ENCODE measurements at regions not wholly inside any gene's neighbourhood (a gene's known extent, or its start where the extent isn't known, plus 50 kb on each side); places are given as distances from the start of the nearest gene placed in this dataset.

- Histone ChIP-seq H3K36me3 (ENCODE audit: control insufficient read depth, insufficient read depth, low read length) (no peaks in the 10 kb centered on the region), H3K27me3 (replicated peaks; ENCODE audit: control insufficient read depth, insufficient read depth, low read length) (no peaks in the 10 kb centered on the region), H3K4me3 (replicated peaks; ENCODE audit: low read depth, low read length) (no peak overlapping the region)
- DNase-seq (ENCODE audit: extremely low read depth, insufficient read length): no peak
- TF ChIP-seq CTCF (IDR thresholded peaks at IDR 0.05; ENCODE audit: insufficient read depth, low read length, poor library complexity, severe bottlenecking): no peak
These were observed 1239.1 kb downstream of the CDH12 start for GRCh38 chr5:21613971-21614488.

DNA sequence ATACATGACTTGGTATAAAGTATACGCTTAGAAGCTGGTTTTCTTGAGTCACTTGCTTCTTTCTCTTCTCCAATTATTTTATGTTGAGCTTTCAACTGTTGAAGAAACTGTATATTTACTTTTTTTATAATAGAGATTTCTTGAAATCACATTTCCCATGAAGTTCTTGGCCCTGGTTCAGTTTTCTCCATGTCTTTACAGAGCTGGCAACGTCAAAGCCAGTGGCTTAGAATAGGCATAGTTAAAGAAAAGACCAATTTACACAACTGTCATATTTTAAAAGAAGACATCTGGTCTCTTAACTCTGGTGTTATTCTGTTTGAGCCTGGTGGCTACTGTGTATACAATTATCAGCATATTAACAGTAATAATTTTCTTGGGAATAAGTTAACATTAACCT lies 1249.3 kb downstream of the CDH12 start:
- no peak for TF ChIP-seq CTCF (IDR thresholded peaks at IDR 0.05; ENCODE audit: insufficient read depth, low read length, poor library complexity, severe bottlenecking)
- Histone ChIP-seq H3K36me3 (ENCODE audit: control insufficient read depth, insufficient read depth, low read length) (no peaks in the 10 kb centered on the region), H3K27me3 (replicated peaks; ENCODE audit: control insufficient read depth, insufficient read depth, low read length) (no peaks in the 10 kb centered on the region), H3K4me3 (replicated peaks; ENCODE audit: low read depth, low read length) (no peak overlapping the region)
- DNase-seq (ENCODE audit: extremely low read depth, insufficient read length): no peak

DNA sequence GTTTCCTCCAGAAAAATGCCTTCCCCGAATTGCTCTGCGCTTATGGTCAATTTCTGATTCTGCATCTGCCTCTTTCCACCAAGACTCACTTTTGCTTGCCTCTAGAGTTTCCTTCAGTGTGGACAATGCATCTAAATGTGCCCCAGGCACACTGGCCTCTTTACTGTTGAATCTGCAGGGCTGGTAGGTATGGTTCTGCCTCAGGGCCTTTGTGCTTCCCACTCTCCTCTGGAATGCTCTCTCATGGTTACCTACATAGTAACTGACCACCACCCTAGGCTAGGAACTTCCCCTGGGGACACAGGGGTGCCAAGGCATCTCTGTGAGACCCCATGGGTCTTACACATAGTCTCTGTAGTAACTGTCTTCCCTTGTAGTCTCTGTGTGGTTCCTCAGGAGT lies 1258.6 kb downstream of the CDH12 start:
- DNase-seq (ENCODE audit: extremely low read depth, insufficient read length): no peak
- no peak for TF ChIP-seq CTCF (IDR thresholded peaks at IDR 0.05; ENCODE audit: insufficient read depth, low read length, poor library complexity, severe bottlenecking)
- Histone ChIP-seq H3K36me3 (ENCODE audit: control insufficient read depth, insufficient read depth, low read length) (no peaks in the 10 kb centered on the region), H3K4me3 (replicated peaks; ENCODE audit: low read depth, low read length) (no peak overlapping the region), H3K27me3 (replicated peaks; ENCODE audit: control insufficient read depth, insufficient read depth, low read length) (no peaks in the 10 kb centered on the region)

GRCh38 chr5:21593261-21593660 lies 1259.9 kb downstream of the CDH12 start:
- Histone ChIP-seq H3K36me3 (ENCODE audit: control insufficient read depth, insufficient read depth, low read length) (no peaks in the 10 kb centered on the region), H3K27me3 (replicated peaks; ENCODE audit: control insufficient read depth, insufficient read depth, low read length) (no peaks in the 10 kb centered on the region), H3K4me3 (replicated peaks; ENCODE audit: low read depth, low read length) (no peak overlapping the region)
- no peak for TF ChIP-seq CTCF (IDR thresholded peaks at IDR 0.05; ENCODE audit: insufficient read depth, low read length, poor library complexity, severe bottlenecking)
- no peak for DNase-seq (ENCODE audit: extremely low read depth, insufficient read length)

DNA sequence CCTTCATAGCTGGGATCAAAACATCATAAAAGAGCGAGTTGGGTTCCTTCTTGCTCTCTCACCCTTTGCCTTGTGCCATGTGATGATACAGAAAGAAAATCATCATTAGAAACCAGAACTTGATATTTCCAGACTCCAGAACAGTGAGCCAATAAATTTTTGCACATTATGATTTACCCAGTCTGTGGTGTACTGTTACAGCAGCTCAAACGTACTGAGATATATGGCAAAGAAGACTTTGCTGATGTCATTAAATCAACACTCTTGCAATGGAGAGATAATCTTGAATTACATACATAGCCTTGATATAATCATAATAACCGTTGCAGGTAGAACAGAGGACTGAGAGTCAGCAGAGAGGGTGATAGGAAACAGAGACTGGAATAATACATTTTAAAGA lies 1271.6 kb downstream of the CDH12 start:
- no peak for TF ChIP-seq CTCF (IDR thresholded peaks at IDR 0.05; ENCODE audit: insufficient read depth, low read length, poor library complexity, severe bottlenecking)
- H3K36me3 ChIP-seq (ENCODE audit: control insufficient read depth, insufficient read depth, low read length): no peaks in the 10 kb centered on the region
- no peak overlapping the region for H3K4me3 ChIP-seq (replicated peaks; ENCODE audit: low read depth, low read length)
- no peaks in the 10 kb centered on the region for H3K27me3 ChIP-seq (replicated peaks; ENCODE audit: control insufficient read depth, insufficient read depth, low read length)
- DNase-seq (ENCODE audit: extremely low read depth, insufficient read length): no peak

DNA sequence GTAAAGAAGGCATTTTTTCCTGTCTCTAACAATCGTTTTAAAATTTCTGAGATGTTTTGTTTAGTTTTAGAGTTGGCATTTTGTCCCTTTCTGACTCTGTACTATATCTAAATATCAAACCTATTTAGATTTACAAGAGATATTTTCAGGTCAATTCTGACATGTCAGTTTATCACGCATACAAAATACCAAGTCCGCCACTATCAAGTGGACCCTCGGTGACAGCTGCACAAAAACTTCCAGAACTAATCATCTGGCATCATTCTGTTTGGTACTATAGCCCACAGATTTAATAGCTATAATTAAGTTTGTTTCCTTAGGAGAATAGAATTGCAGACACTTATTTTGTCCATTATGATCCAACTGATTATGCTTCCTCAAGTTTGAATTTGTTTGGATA lies 1278.2 kb downstream of the CDH12 start:
- Histone ChIP-seq H3K4me3 (replicated peaks; ENCODE audit: low read depth, low read length) (no peak overlapping the region), H3K27me3 (replicated peaks; ENCODE audit: control insufficient read depth, insufficient read depth, low read length) (no peaks in the 10 kb centered on the region), H3K36me3 (ENCODE audit: control insufficient read depth, insufficient read depth, low read length) (no peaks in the 10 kb centered on the region)
- TF ChIP-seq CTCF (IDR thresholded peaks at IDR 0.05; ENCODE audit: insufficient read depth, low read length, poor library complexity, severe bottlenecking): no peak
- no peak for DNase-seq (ENCODE audit: extremely low read depth, insufficient read length)

Data from GM06990 (cell line).